ENCODE measurements at regions not wholly inside any gene's neighbourhood (a gene's known extent, or its start where the extent isn't known, plus 50 kb on each side); places are given as distances from the start of the nearest gene placed in this dataset.

DNA sequence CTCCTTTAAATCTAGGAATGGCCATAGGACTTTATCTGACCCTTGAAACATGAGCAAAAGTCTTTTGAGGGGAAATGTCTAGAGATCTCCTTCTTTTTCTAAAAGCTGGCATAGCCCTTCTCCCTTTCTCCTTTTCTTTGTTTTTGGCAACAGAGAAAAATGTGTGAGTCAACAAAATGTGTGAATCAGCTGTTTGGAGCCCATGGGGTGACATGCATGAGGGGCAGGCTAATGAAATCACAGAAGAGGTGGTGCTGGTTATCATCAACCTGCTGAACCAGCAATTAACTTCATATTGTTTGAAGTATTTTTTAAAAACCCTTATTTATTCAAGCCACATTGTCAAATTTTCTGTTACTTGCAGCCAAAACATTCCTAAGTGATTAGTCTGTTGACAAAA is 132.3 kb downstream of the CCDC59 start:
- in situ Hi-C loops (cut with HindIII; ENCODE audit: low sequenced_read_pairs), result no loop called here
- no peak overlapping the region for H3K4me3 ChIP-seq (ENCODE audit: low read depth, low read length)

DNA sequence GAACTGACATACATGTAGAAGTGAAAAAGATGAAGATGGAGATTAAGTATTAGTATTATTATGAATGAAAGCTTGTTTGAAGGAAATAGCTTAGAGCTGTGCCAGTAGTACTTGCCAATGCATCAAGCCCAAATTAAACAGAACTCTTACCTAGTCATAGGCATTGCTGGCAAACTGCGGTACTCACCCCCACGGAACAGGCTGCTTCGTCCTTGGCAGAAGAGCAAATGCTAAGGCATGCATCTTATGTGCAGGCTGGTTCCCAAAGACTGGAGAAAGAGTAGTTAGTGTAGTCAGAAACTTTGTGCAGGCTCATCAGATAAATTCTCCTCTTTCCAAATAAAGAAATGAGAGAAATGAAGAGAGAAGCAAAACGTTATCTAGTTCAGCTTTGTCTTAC is 134.8 kb downstream of the CCDC59 start:
- TF ChIP-seq, protein P1, sequence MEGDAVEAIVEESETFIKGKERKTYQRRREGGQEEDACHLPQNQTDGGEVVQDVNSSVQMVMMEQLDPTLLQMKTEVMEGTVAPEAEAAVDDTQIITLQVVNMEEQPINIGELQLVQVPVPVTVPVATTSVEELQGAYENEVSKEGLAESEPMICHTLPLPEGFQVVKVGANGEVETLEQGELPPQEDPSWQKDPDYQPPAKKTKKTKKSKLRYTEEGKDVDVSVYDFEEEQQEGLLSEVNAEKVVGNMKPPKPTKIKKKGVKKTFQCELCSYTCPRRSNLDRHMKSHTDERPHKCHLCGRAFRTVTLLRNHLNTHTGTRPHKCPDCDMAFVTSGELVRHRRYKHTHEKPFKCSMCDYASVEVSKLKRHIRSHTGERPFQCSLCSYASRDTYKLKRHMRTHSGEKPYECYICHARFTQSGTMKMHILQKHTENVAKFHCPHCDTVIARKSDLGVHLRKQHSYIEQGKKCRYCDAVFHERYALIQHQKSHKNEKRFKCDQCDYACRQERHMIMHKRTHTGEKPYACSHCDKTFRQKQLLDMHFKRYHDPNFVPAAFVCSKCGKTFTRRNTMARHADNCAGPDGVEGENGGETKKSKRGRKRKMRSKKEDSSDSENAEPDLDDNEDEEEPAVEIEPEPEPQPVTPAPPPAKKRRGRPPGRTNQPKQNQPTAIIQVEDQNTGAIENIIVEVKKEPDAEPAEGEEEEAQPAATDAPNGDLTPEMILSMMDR (IDR thresholded peaks at IDR 0.05; ENCODE audit: low read depth, low read length), result no peak
- DNase-seq (ENCODE audit: low read depth, low spot score), result no peak
- in situ Hi-C loops (cut with HindIII; ENCODE audit: low sequenced_read_pairs), result no loop called here
- no peak overlapping the region for H3K4me3 ChIP-seq (ENCODE audit: low read depth, low read length)

More for the DNA sequence above, 132.3 kb downstream of the CCDC59 start:
- DNase-seq (ENCODE audit: low read depth, low spot score), result no peak
- TF ChIP-seq, protein P1 (IDR thresholded peaks at IDR 0.05; ENCODE audit: low read depth, low read length), result no peak

DNA sequence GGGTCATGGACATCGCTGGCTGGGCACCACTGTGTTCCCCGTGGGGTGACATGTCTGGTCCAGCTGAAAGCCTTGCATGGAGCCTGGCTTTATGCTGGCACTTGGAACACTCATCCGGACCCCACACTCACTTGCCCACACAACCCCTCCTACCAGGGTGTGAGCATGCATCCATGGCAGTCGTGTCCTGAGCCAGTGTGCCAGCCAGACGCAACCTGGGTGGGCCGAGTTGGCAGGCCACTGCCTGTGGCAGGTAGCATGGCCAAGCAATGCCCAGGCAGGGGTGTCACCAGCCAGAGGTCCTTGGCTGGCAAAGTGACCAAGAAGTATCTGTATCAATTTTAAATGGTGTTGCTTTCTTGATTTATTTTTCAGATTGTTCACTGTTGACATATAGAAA is 141.7 kb downstream of the CCDC59 start:
- in situ Hi-C loops (cut with HindIII; ENCODE audit: low sequenced_read_pairs), result no loop called here

DNA sequence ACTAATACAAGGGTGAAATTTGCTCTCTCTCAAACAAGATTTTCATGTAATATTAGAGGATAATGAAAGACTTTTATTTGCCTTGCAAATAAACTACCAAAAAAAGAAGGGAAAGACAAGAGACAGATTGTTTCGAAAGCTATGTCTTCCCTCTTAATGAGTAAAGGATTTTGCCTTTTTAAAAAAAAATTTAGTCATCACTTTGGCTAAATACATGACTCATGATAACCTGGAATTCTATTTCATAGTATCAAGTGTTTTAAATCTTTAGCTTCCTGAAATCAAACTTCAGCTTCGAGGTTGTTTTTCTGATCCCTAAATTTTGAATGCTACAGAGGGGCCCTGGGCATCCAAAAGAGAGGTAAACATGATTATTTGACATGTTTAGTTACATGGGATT is 144.4 kb downstream of the CCDC59 start:
- TF ChIP-seq, protein P1 (IDR thresholded peaks at IDR 0.05; ENCODE audit: low read depth, low read length), result no peak
- in situ Hi-C loops (cut with HindIII; ENCODE audit: low sequenced_read_pairs), result no loop called here
- no peak for DNase-seq (ENCODE audit: low read depth, low spot score)
- H3K4me3 ChIP-seq (ENCODE audit: low read depth, low read length), result no peak overlapping the region

More for the DNA sequence above, 141.7 kb downstream of the CCDC59 start:
- no peak overlapping the region for H3K4me3 ChIP-seq (ENCODE audit: low read depth, low read length)
- DNase-seq (ENCODE audit: low read depth, low spot score), result no peak
- TF ChIP-seq, protein P1 (IDR thresholded peaks at IDR 0.05; ENCODE audit: low read depth, low read length), result no peak

DNA sequence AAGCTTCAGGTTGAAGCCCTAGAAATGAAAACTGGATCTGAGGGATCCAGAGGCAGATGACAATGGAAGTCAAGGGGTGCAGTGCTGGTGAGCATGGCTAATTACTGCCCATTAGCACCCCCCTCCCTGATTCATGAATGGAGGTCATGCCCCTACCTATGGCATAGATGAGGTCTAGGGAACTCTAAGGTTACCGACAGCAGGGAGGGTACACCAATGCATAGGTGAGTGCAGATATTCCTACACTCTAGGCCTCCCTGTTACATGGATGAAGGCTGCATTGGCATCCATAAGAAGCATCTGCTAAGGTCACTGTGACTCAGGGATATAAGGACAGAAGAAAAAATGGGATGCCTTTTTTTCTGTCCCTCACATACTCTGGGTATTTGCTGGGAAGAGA is 147.3 kb downstream of the CCDC59 start:
- no peak overlapping the region for H3K4me3 ChIP-seq (ENCODE audit: low read depth, low read length)
- TF ChIP-seq, protein P1 (IDR thresholded peaks at IDR 0.05; ENCODE audit: low read depth, low read length), result no peak
- DNase-seq (ENCODE audit: low read depth, low spot score), result no peak
- in situ Hi-C loops (cut with HindIII; ENCODE audit: low sequenced_read_pairs), result no loop called here

DNA sequence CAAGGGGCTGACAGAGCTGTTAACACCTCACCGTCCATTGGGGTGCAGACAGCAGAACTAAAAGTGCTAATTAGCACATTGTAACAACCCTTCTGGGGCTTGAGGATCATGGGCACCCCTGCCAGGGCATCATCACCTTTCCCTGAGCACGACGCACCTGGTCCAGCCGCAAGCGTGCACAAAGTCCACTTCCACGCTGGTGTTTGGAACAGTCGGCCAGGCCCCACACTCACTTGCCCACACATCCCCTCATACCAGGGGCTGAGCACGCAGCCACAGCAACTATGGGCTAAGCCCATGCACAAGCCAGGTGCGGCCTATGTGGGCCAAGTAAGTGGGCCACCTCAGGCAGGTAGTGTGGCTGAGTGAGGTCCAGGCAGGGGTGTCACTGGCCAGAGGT is 148.7 kb downstream of the CCDC59 start:
- H3K4me3 ChIP-seq (ENCODE audit: low read depth, low read length), result no peak overlapping the region
- no peak for DNase-seq (ENCODE audit: low read depth, low spot score)
- in situ Hi-C loops (cut with HindIII; ENCODE audit: low sequenced_read_pairs), result no loop called here
- TF ChIP-seq, protein P1 (IDR thresholded peaks at IDR 0.05; ENCODE audit: low read depth, low read length), result no peak

DNA sequence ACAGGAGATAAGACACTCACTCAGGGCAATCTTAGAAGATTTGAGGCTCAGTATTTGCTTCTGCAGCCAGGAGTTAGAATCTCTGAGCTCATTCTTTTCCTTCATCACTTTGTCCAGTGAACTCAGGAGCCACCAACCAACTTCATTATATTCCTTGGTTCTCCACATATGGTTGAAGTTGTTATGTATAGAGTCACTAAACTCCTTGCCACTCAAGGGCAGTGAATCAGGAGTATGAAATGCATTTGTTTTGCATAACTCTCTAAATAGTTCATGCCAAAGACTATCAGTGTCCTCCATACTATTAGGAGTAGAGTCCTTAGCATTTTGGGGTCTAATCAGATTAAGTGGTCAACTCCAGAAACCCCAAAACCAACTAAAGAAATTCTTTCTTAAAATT is 150.6 kb downstream of the CCDC59 start:
- in situ Hi-C loops (cut with HindIII; ENCODE audit: low sequenced_read_pairs), result no loop called here
- TF ChIP-seq, protein P1 (IDR thresholded peaks at IDR 0.05; ENCODE audit: low read depth, low read length), result no peak
- no peak overlapping the region for H3K4me3 ChIP-seq (ENCODE audit: low read depth, low read length)
- DNase-seq (ENCODE audit: low read depth, low spot score), result no peak
